HepG2 (cell line): ENCODE measurements at regions not wholly inside any gene's neighbourhood (a gene's known extent, or its start where the extent isn't known, plus 50 kb on each side); places are given as distances from the start of the nearest gene placed in this dataset.

Experiments
- ATAC-seq: fragments of 200-7000 bp; cut with Tn5 transposase; 3 replicates; pipeline ENCODE4 v1.9.1; 2020; ENCODE audit warnings: mild to moderate bottlenecking, moderate library complexity
- BruUV-seq: library from RNA; stranded (reverse); fragments of 400-500 nt; replicated peaks from 2 replicates; lab custom pipeline; 2021; lab: Mats Ljungman, UMichigan
- CTCF ChIA-PET: fragments of 300-600 bp; formaldehyde crosslinking; extraction: SDS; loops from one replicate; lab custom pipeline; 2021; ENCODE audit warnings: low total read pairs, inconsistent platforms, low intra/inter-chr PET ratio; lab: Yijun Ruan, JAX
- POLR2A ChIA-PET: fragments of 350-600 bp; sonication (Branson Sonifier 250); formaldehyde crosslinking; loops from one replicate; lab custom pipeline; 2020; ENCODE audit warnings: antibody characterized with exemption, inconsistent platforms; lab: Yijun Ruan, JAX
- DNase-seq: peaks from one replicate; pipeline ENCODE4 v3.0.0-alpha.2; 2015; ENCODE audit warnings: low spot score
- FAIRE-seq: peaks from 3 replicates; lab custom pipeline; 2011; peaks lifted over from hg19 to GRCh38; lab: Jason Lieb, UNC
- H2AFZ ChIP-seq: one replicate; pipeline ENCODE4 v1.6.1; 2011; ENCODE audit warnings: low read length, inconsistent platforms
- H3K27ac ChIP-seq: fragments of 300-600 bp; 3 replicates; pipeline ENCODE4 v1.8.0; 2011; ENCODE audit warnings: mixed run types, mild to moderate bottlenecking, mixed read lengths, low read length, inconsistent platforms; ENCODE audit not compliant: insufficient read depth; ENCODE audit errors: extremely low read length
- H3K27me3 ChIP-seq, 2 experiments: fragments of 200-600 bp in 1 of 2; 2 replicates in 1 of 2; 3 replicates in 1 of 2; pipeline versions ENCODE4 v1.6.0 to v1.8.0; 2011; ENCODE audit warnings: low read length in 2 of 2, mild to moderate bottlenecking in 2 of 2, moderate library complexity in 2 of 2, inconsistent platforms in 1 of 2; ENCODE audit not compliant: insufficient read depth in 2 of 2, control insufficient read depth in 1 of 2
- H3K36me3 ChIP-seq, 2 experiments: fragments of 200-600 bp in 1 of 2; replicated peaks in 1 of 2; 2 replicates in 1 of 2; 3 replicates in 1 of 2; pipeline versions ENCODE4 v1.5.1 to v1.8.0; 2011; ENCODE audit warnings: low read length in 2 of 2, inconsistent platforms in 1 of 2; ENCODE audit not compliant: insufficient read depth in 2 of 2, control insufficient read depth in 1 of 2
- H3K4me1 ChIP-seq: 2 replicates; pipeline ENCODE4 v1.5.1; 2012; ENCODE audit warnings: low read length, inconsistent platforms; ENCODE audit not compliant: insufficient read depth
- H3K4me2 ChIP-seq: 2 replicates; pipeline ENCODE4 v1.6.0; 2011; ENCODE audit warnings: low read depth, low read length, inconsistent platforms
- H3K4me3 ChIP-seq, 3 experiments: fragments of 200-600 bp in 1 of 3; sonication (generic), shearing (Covaris generic) in 1 of 3; replicated peaks in 1 of 3; 2 replicates each; pipeline ENCODE4 v1.5.1; 2011 to 2016; ENCODE audit warnings: low read length in 3 of 3, inconsistent platforms in 2 of 3, low read depth in 2 of 3, mild to moderate bottlenecking in 2 of 3, control low read depth in 1 of 3, mixed read lengths in 1 of 3; ENCODE audit not compliant: insufficient read depth in 1 of 3
- H3K79me2 ChIP-seq: one replicate; pipeline ENCODE4 v1.6.1; 2011; ENCODE audit warnings: low read length, inconsistent platforms; ENCODE audit not compliant: insufficient read depth
- H3K9ac ChIP-seq: 2 replicates; pipeline ENCODE4 v1.6.0; 2011; ENCODE audit warnings: mild to moderate bottlenecking, low read depth, low read length, inconsistent platforms; ENCODE audit not compliant: insufficient read depth
- H3K9me3 ChIP-seq: 2 replicates; pipeline ENCODE4 v1.5.1; 2012; ENCODE audit warnings: mild to moderate bottlenecking, low read length
- H4K20me1 ChIP-seq: 2 replicates; pipeline ENCODE4 v1.6.0; 2011; ENCODE audit warnings: inconsistent platforms, mild to moderate bottlenecking, low read length, moderate library complexity; ENCODE audit not compliant: insufficient read depth
- ATF1 ChIP-seq: IDR thresholded peaks from 2 replicates; pipeline ENCODE4 v1.6.1; 2016; ENCODE audit warnings: mild to moderate bottlenecking, control low read depth
- CREM ChIP-seq, 2 experiments: sonication (generic) in 1 of 2; formaldehyde crosslinking in 1 of 2; IDR thresholded peaks; 2 replicates each; pipeline versions ENCODE4 v1.4.0 to v1.6.1; 2016 to 2020; ENCODE audit warnings: antibody characterized with exemption in 1 of 2, mild to moderate bottlenecking in 1 of 2, missing genetic modification reagents in 1 of 2
- FOXK1 ChIP-seq: sonication (generic); formaldehyde crosslinking; IDR thresholded peaks from 2 replicates; pipeline ENCODE4 v1.4.0; 2020; ENCODE audit warnings: low read depth, missing genetic modification reagents, borderline replicate concordance
- MTA1 ChIP-seq: sonication (generic); formaldehyde crosslinking; IDR thresholded peaks from 2 replicates; pipeline ENCODE4 v1.4.0; 2020; ENCODE audit warnings: missing genetic modification reagents, mild to moderate bottlenecking, borderline replicate concordance
- PAX8 ChIP-seq: sonication (generic); formaldehyde crosslinking; IDR thresholded peaks from 2 replicates; pipeline ENCODE4 v1.8.0; 2022; ENCODE audit warnings: mild to moderate bottlenecking, missing genetic modification reagents, borderline replicate concordance
- SP2 ChIP-seq: sonication (generic); formaldehyde crosslinking; IDR thresholded peaks from 2 replicates; pipeline ENCODE4 v1.5.1; 2020; ENCODE audit warnings: mild to moderate bottlenecking, missing genetic modification reagents
- ZC3H13 ChIP-seq: sonication (generic); formaldehyde crosslinking; IDR thresholded peaks from 2 replicates; pipeline ENCODE4 v1.8.1; 2023; ENCODE audit warnings: mild to moderate bottlenecking, missing genetic modification reagents, moderate library complexity
- ZNF24 ChIP-seq: fragments of 450-650 bp; IDR thresholded peaks from 2 replicates; pipeline ENCODE4 v1.6.1; 2017; ENCODE audit warnings: antibody characterized with exemption, mild to moderate bottlenecking
- ZNF329 ChIP-seq: sonication (generic); formaldehyde crosslinking; IDR thresholded peaks from 2 replicates; pipeline ENCODE4 v1.9.0; 2021; ENCODE audit warnings: low read depth, mild to moderate bottlenecking, missing genetic modification reagents
- ZNF350 ChIP-seq: sonication (generic); formaldehyde crosslinking; IDR thresholded peaks from 2 replicates; pipeline ENCODE4 v1.4.0; 2020; ENCODE audit warnings: mild to moderate bottlenecking, low read depth, missing genetic modification reagents, borderline replicate concordance
- ZNF709 ChIP-seq: sonication (generic); formaldehyde crosslinking; IDR thresholded peaks from 2 replicates; pipeline ENCODE4 v1.5.0; 2020; ENCODE audit warnings: mild to moderate bottlenecking, missing genetic modification reagents
- ZNF724P ChIP-seq: sonication (generic); formaldehyde crosslinking; IDR thresholded peaks from 2 replicates; pipeline ENCODE4 v1.8.0; 2022; ENCODE audit warnings: missing genetic modification reagents, borderline replicate concordance
- ZSCAN25 ChIP-seq: sonication (generic); formaldehyde crosslinking; IDR thresholded peaks from 2 replicates; pipeline ENCODE4 v1.8.0; 2022; ENCODE audit warnings: mild to moderate bottlenecking, missing genetic modification reagents
- ZZZ3 ChIP-seq: sonication (generic); formaldehyde crosslinking; IDR thresholded peaks from 2 replicates; pipeline ENCODE4 v1.4.0; 2020; ENCODE audit warnings: missing genetic modification reagents, mild to moderate bottlenecking, borderline replicate concordance
- WGBS: methylation state at CpG from one replicate; pipeline ENCODE4 v1.1.6; 2017; ENCODE audit warnings: low lambda C conversion rate; 5-methylcytosine and 5-hydroxymethylcytosine counted together
- in situ Hi-C: cut with HindIII; loops from 2 replicates; pipeline ENCODE4 v1.10.0; 2017; ENCODE audit warnings: low pct_unique_long_range_greater_than_20kb; ENCODE audit not compliant: extremely low pct_ligation_motif_present
- intact Hi-C: fragments of 100-400 bp; cut with micrococcal nuclease; formaldehyde crosslinking; loops from one replicate; pipeline ENCODE4 v1.10.0; 2022; ENCODE audit not compliant: unreplicated experiment
- TF ChIP-seq, protein P1 (sequence below): IDR thresholded peaks from 2 replicates; pipeline ENCODE4 v1.6.1; 2016; ENCODE audit warnings: missing biosample characterization, missing genetic modification reagents, low read depth
- TF ChIP-seq, protein P2 (sequence below): IDR thresholded peaks from 2 replicates; pipeline ENCODE4 v1.6.1; 2016; ENCODE audit warnings: missing compliant biosample characterization, missing genetic modification reagents, borderline replicate concordance
- TF ChIP-seq, protein P3 (sequence below): sonication (generic); formaldehyde crosslinking; IDR thresholded peaks from 2 replicates; pipeline ENCODE4 v1.8.0; 2022; ENCODE audit warnings: mild to moderate bottlenecking, missing genetic modification reagents, moderate library complexity
- TF ChIP-seq, protein P4 (sequence below): sonication (generic); formaldehyde crosslinking; IDR thresholded peaks from 2 replicates; pipeline ENCODE4 v1.5.0; 2020; ENCODE audit warnings: missing genetic modification reagents
- TF ChIP-seq, protein P5 (sequence below): sonication (generic); formaldehyde crosslinking; IDR thresholded peaks from 2 replicates; pipeline ENCODE4 v1.8.0; 2022; ENCODE audit warnings: mild to moderate bottlenecking, missing genetic modification reagents; ENCODE audit not compliant: insufficient replicate concordance

DNA sequence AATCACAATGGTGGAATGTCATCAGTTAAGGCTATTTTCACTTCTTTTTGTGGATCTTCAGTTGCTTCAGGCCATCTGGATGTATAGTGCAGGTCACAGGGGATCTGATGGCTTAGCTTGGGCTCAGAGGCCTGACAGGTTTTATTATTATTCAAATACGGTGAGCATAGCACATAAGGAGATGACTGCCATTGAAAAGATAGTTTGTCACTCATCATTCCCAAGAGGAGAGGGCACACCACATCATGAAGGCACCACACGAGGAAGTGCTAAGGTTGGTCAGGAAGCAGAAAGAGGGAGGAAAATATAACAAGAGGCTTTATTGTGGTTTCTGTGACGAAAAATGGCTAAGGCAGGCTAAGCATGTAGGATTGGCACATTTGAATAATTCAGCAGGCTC, 131.4 kb downstream of the CD8B2 start (continued):
- TF ChIP-seq, protein P1, sequence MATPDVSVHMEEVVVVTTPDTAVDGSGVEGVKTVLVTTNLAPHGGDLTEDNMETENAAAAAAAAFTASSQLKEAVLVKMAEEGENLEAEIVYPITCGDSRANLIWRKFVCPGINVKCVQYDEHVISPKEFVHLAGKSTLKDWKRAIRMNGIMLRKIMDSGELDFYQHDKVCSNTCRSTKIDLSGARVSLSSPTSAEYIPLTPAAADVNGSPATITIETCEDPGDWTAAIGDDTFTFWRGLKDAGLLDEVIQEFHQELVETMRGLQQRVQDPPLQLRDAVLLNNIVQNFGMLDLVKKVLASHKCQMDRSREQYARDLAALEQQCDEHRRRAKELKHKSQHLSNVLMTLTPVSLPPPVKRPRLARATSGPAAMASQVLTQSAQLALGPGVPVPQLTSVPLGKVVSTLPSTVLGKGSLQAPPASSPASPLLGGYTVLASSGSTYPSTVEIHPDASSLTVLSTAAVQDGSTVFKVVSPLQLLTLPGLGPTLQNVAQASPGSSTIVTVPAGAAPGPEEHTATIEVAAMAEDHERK (CRISPR knock-in tag): no peak
- no peak for TF ChIP-seq FOXK1
- TF ChIP-seq ZC3H13 (CRISPR knock-in tag): no peak
- TF ChIP-seq ZNF24: no peak
- no peak for TF ChIP-seq ZSCAN25 (CRISPR knock-in tag)
- TF ChIP-seq ZZZ3: no peak
- no peak for TF ChIP-seq PAX8 (CRISPR knock-in tag)
- no peak for TF ChIP-seq ZNF329
- no peak for TF ChIP-seq ZNF350

DNA sequence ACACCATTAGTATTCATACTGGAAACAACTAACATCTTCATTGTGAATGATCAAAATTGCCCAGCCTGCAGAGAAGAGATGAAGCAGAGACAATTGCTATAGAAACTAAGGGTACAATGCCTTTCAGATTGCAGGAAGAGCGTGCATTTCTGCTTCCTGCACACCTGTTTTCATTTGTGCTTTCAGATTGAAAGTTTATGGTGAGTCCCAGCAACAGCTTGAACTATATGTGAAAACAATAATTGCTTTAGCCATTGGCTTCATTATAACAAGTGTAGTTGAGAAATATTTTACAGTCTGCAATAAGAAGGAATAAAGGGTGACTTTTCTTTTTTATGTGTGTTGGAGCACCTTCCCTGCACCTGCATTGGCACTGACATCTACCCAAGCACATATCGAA, 136.3 kb downstream of the CD8B2 start:
- no TSS peak for BruUV-seq
- POLR2A ChIA-PET: no interaction called here
- Histone ChIP-seq H3K9me3 (peaks cover 15% of the 10 kb centered on the region), H3K79me2 (no peaks in the 10 kb centered on the region), H3K4me3 (no peak overlapping the region), H2AFZ (no peak overlapping the region), H3K4me2 (no peak overlapping the region), H3K27ac (no peak overlapping the region), H3K27me3 (no peaks in the 10 kb centered on the region), H4K20me1 (no peaks in the 10 kb centered on the region), H3K36me3 (no peaks in the 10 kb centered on the region), H3K4me1 (no peaks in the 10 kb centered on the region), H3K9ac (no peak overlapping the region)
- in situ Hi-C loops: no loop called here
- no peak for FAIRE-seq
- DNase-seq: no peak
- WGBS: 0% methylated on average over 2 of the region's 2 CpGs
- intact Hi-C loops: no loop called here
- CTCF ChIA-PET: no interaction called here
- ATAC-seq: no peak
- TF ChIP-seq, protein P2, sequence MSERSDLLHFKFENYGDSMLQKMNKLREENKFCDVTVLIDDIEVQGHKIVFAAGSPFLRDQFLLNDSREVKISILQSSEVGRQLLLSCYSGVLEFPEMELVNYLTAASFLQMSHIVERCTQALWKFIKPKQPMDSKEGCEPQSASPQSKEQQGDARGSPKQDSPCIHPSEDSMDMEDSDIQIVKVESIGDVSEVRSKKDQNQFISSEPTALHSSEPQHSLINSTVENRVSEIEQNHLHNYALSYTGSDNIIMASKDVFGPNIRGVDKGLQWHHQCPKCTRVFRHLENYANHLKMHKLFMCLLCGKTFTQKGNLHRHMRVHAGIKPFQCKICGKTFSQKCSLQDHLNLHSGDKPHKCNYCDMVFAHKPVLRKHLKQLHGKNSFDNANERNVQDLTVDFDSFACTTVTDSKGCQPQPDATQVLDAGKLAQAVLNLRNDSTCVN (CRISPR knock-in tag): no peak
- TF ChIP-seq MTA1: no peak
- TF ChIP-seq, protein P3, sequence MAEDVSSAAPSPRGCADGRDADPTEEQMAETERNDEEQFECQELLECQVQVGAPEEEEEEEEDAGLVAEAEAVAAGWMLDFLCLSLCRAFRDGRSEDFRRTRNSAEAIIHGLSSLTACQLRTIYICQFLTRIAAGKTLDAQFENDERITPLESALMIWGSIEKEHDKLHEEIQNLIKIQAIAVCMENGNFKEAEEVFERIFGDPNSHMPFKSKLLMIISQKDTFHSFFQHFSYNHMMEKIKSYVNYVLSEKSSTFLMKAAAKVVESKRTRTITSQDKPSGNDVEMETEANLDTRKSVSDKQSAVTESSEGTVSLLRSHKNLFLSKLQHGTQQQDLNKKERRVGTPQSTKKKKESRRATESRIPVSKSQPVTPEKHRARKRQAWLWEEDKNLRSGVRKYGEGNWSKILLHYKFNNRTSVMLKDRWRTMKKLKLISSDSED: no peak
- TF ChIP-seq, protein P4, sequence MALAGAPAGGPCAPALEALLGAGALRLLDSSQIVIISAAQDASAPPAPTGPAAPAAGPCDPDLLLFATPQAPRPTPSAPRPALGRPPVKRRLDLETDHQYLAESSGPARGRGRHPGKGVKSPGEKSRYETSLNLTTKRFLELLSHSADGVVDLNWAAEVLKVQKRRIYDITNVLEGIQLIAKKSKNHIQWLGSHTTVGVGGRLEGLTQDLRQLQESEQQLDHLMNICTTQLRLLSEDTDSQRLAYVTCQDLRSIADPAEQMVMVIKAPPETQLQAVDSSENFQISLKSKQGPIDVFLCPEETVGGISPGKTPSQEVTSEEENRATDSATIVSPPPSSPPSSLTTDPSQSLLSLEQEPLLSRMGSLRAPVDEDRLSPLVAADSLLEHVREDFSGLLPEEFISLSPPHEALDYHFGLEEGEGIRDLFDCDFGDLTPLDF (CRISPR knock-in tag): no peak
- no peak for TF ChIP-seq CREM (IDR thresholded peaks at IDR 0.05)
- no peak for TF ChIP-seq CREM (CRISPR knock-in tag; IDR thresholded peaks at IDR 0.05)
- TF ChIP-seq PAX8 (CRISPR knock-in tag): no peak
- TF ChIP-seq ZNF724P (CRISPR knock-in tag): no peak
- TF ChIP-seq ATF1 (CRISPR knock-in tag): no peak
- TF ChIP-seq, protein P5, sequence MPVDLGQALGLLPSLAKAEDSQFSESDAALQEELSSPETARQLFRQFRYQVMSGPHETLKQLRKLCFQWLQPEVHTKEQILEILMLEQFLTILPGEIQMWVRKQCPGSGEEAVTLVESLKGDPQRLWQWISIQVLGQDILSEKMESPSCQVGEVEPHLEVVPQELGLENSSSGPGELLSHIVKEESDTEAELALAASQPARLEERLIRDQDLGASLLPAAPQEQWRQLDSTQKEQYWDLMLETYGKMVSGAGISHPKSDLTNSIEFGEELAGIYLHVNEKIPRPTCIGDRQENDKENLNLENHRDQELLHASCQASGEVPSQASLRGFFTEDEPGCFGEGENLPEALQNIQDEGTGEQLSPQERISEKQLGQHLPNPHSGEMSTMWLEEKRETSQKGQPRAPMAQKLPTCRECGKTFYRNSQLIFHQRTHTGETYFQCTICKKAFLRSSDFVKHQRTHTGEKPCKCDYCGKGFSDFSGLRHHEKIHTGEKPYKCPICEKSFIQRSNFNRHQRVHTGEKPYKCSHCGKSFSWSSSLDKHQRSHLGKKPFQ (CRISPR knock-in tag): no peak
- no peak for TF ChIP-seq ZNF709 (CRISPR knock-in tag)
- no peak for TF ChIP-seq SP2 (CRISPR knock-in tag)
